ENCODE measurements at regions not wholly inside any gene's neighbourhood (a gene's known extent, or its start where the extent isn't known, plus 50 kb on each side); places are given as distances from the start of the nearest gene placed in this dataset.

DNA sequence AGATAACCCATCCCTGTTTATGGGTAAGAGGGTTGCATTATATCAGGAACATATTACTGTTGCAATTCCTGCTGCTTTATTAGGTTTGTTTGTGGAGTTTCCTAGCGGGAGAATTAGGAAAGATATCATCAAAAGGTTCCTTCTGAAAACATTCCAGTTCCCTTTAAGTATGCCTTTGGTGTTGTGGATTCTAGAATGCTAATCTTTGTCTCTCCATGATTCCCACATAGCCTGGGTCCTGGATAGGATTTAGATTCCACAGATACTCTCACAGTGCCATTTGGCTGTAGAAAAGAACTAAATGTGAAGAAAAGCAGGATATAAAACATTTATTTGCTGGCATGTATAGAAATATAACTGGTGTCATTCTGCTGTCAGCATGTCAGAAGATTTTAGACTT lies 338.7 kb downstream of the PCDH18 start:
- no peaks in the 10 kb centered on the region for H3K27me3 ChIP-seq
- no peak for DNase-seq
- WGBS, 5 donors = 29 to 63% (median 41%) methylated on average over 1 of the region's 1 CpG
- H3K27ac ChIP-seq = no peak overlapping the region
- H3K9me3 ChIP-seq = no peaks in the 10 kb centered on the region
- no peak for TF ChIP-seq POLR2AphosphoS5 (IDR thresholded peaks at IDR 0.05)
- TF ChIP-seq POLR2A (IDR thresholded peaks at IDR 0.05) = no peak
- TF ChIP-seq, protein P1, sequence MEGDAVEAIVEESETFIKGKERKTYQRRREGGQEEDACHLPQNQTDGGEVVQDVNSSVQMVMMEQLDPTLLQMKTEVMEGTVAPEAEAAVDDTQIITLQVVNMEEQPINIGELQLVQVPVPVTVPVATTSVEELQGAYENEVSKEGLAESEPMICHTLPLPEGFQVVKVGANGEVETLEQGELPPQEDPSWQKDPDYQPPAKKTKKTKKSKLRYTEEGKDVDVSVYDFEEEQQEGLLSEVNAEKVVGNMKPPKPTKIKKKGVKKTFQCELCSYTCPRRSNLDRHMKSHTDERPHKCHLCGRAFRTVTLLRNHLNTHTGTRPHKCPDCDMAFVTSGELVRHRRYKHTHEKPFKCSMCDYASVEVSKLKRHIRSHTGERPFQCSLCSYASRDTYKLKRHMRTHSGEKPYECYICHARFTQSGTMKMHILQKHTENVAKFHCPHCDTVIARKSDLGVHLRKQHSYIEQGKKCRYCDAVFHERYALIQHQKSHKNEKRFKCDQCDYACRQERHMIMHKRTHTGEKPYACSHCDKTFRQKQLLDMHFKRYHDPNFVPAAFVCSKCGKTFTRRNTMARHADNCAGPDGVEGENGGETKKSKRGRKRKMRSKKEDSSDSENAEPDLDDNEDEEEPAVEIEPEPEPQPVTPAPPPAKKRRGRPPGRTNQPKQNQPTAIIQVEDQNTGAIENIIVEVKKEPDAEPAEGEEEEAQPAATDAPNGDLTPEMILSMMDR (IDR thresholded peaks at IDR 0.05) = no peak
- no peak for TF ChIP-seq EP300 (IDR thresholded peaks at IDR 0.05)
- intact Hi-C loops (cut with DNase I; ENCODE audit: low total_unique reads) = no loop called here
- no peak overlapping the region for H3K4me3 ChIP-seq
- H3K4me1 ChIP-seq = no peaks in the 10 kb centered on the region
- H3K36me3 ChIP-seq = no peaks in the 10 kb centered on the region

GRCh38 chr4:137181293-137181899 lies 350.9 kb downstream of the PCDH18 start:
- DNase-seq = no peak
- H3K27me3 ChIP-seq = no peaks in the 10 kb centered on the region
- intact Hi-C loops (cut with DNase I; ENCODE audit: low total_unique reads) = no loop called here
- no peaks in the 10 kb centered on the region for H3K36me3 ChIP-seq
- WGBS, 5 donors = 85 to 95% (median 89%) methylated on average over 1 of the region's 1 CpG
- H3K4me3 ChIP-seq = no peak overlapping the region
- no peaks in the 10 kb centered on the region for H3K9me3 ChIP-seq
- H3K27ac ChIP-seq = no peak overlapping the region
- no peak for TF ChIP-seq POLR2AphosphoS5 (IDR thresholded peaks at IDR 0.05)
- TF ChIP-seq, protein P1 (IDR thresholded peaks at IDR 0.05) = no peak
- no peak for TF ChIP-seq EP300 (IDR thresholded peaks at IDR 0.05)
- no peak for TF ChIP-seq POLR2A (IDR thresholded peaks at IDR 0.05)
- no peaks in the 10 kb centered on the region for H3K4me1 ChIP-seq

DNA sequence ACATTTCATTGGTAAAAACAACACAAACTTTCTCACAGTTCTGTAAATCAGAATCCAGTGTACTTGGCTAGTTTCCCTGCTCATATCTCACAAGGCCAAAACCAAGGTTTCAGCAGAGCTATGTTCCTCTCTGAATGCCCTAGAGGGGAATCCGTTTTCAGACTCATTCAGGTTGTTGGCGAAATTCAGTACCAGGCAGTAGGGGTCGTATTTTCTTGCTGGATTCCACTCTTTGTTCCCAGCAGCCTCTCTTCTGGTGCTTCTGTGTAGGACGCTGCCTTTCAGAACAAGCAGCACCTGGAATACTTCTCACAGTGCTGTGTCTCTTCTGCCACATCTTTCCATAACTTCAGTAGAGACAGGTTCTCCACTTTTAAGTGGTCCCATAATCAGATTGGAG lies 351.9 kb downstream of the PCDH18 start:
- Histone ChIP-seq H3K4me1 (no peaks in the 10 kb centered on the region), H3K27me3 (no peaks in the 10 kb centered on the region), H3K27ac (no peak overlapping the region), H3K9me3 (no peaks in the 10 kb centered on the region), H3K4me3 (no peak overlapping the region), H3K36me3 (no peaks in the 10 kb centered on the region)
- intact Hi-C loops (cut with DNase I; ENCODE audit: low total_unique reads) = no loop called here
- DNase-seq = no peak
- TF ChIP-seq EP300 (IDR thresholded peaks at IDR 0.05) (no peak), POLR2AphosphoS5 (IDR thresholded peaks at IDR 0.05) (no peak), POLR2A (IDR thresholded peaks at IDR 0.05) (no peak)
- TF ChIP-seq, protein P1 (IDR thresholded peaks at IDR 0.05) = no peak
- 42 to 46% (median 45%) methylated on average over 4 of the region's 4 CpGs for WGBS, 5 donors

DNA sequence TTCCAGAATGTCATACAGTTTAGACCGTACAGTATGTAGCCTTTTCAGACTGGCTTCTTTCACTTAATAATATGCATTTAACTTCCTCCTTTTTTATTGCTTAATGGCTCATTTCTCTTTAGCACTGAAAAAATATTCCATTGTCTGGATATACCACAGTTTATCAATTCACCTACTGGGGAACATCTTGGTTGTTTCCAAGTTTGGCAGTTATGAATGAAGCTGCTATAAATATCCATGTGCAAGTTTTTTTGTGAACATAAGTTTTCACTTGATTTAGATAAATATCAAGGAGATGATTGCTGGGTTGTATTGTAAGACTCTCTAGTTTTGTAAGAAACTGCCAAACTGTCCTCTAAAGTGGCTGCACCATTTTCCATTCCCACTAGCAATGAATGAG lies 375.5 kb downstream of the PCDH18 start:
- no peaks in the 10 kb centered on the region for H3K4me1 ChIP-seq
- no peaks in the 10 kb centered on the region for H3K27me3 ChIP-seq
- no peaks in the 10 kb centered on the region for H3K36me3 ChIP-seq
- DNase-seq = no peak
- no peaks in the 10 kb centered on the region for H3K9me3 ChIP-seq
- H3K27ac ChIP-seq = no peak overlapping the region
- 65 to 85% (median 83%) methylated on average over 1 of the region's 1 CpG for WGBS, 5 donors
- H3K4me3 ChIP-seq = no peak overlapping the region
- intact Hi-C loops (cut with DNase I; ENCODE audit: low total_unique reads) = no loop called here
- TF ChIP-seq, protein P1 (IDR thresholded peaks at IDR 0.05) = no peak
- TF ChIP-seq POLR2A (IDR thresholded peaks at IDR 0.05) = no peak
- TF ChIP-seq EP300 (IDR thresholded peaks at IDR 0.05) = no peak
- no peak for TF ChIP-seq POLR2AphosphoS5 (IDR thresholded peaks at IDR 0.05)

Measured in stomach (tissue), 8 donors.